H1 (cell line): ENCODE measurements at regions not wholly inside any gene's neighbourhood (a gene's known extent, or its start where the extent isn't known, plus 50 kb on each side); places are given as distances from the start of the nearest gene placed in this dataset.
"Not testable (repeated sequence)": the region's sequence is repeated elsewhere in the genome, so short reads cannot be mapped to it uniquely, and the experiment has no call there.

ENCODE experiments used
- CTCF ChIP-seq, 3 experiments: IDR thresholded peaks; 1 replicate in 2 of 3; 2 replicates in 1 of 3; pipeline versions ENCODE4 v1.5.1 to v1.6.1; 2011; ENCODE audit warnings: low read length in 3 of 3, mild to moderate bottlenecking in 3 of 3, inconsistent platforms in 2 of 3, low read depth in 1 of 3, moderate library complexity in 1 of 3; ENCODE audit not compliant: insufficient read depth in 1 of 3; ENCODE audit errors: control extremely low read depth in 1 of 3
- HDAC2 ChIP-seq, 2 experiments: fragments of 300-600 bp in 1 of 2; sonication (generic) in 1 of 2; IDR thresholded peaks; 2 replicates each; pipeline ENCODE4 v1.6.1; 2011 to 2012; ENCODE audit warnings: low read depth in 2 of 2, low read length in 2 of 2, mild to moderate bottlenecking in 2 of 2, moderate library complexity in 2 of 2, borderline replicate concordance in 1 of 2, inconsistent platforms in 1 of 2
- MAX ChIP-seq: IDR thresholded peaks from 2 replicates; pipeline ENCODE4 v1.6.1; 2012; ENCODE audit warnings: inconsistent platforms
- POLR2AphosphoS5 ChIP-seq: IDR thresholded peaks from 2 replicates; pipeline ENCODE4 v1.6.1; 2011; ENCODE audit warnings: low read depth, low read length
- RXRA ChIP-seq: IDR thresholded peaks from 2 replicates; pipeline ENCODE4 v1.6.1; 2011; ENCODE audit warnings: low read depth, mild to moderate bottlenecking, low read length, moderate library complexity; ENCODE audit not compliant: insufficient read depth
- SIRT6 ChIP-seq: IDR thresholded peaks from one replicate; pipeline ENCODE4 v1.7.1; 2012; ENCODE audit warnings: low read length, inconsistent platforms
- TEAD4 ChIP-seq: IDR thresholded peaks from 2 replicates; pipeline ENCODE4 v1.6.1; 2012; ENCODE audit warnings: low read depth, low read length, inconsistent platforms, mixed read lengths
- YY1 ChIP-seq: IDR thresholded peaks from 2 replicates; pipeline ENCODE4 v1.6.1; 2011; ENCODE audit warnings: low read depth, mild to moderate bottlenecking, low read length
- ZNF274 ChIP-seq: IDR thresholded peaks from 2 replicates; pipeline ENCODE4 v1.7.0; 2012; ENCODE audit warnings: low read length, borderline replicate concordance; ENCODE audit errors: extremely low read depth

- not testable (repeated sequence) for TF ChIP-seq CTCF (IDR thresholded peaks at IDR 0.05; ENCODE audit: control extremely low read depth in 1 of 3, insufficient read depth in 1 of 3, low read depth in 1 of 3, low read length in 3 of 3); HDAC2 (IDR thresholded peaks at IDR 0.05; ENCODE audit: borderline replicate concordance in 1 of 2, low read depth in 2 of 2, low read length in 2 of 2); RXRA; SIRT6; POLR2AphosphoS5; MAX; YY1; ZNF274; TEAD4
Observed at GRCh38 chr16:21501223-21501868, 98.0 kb upstream of the METTL9 start.
